NB4 (cell line): ENCODE measurements at regions not wholly inside any gene's neighbourhood (a gene's known extent, or its start where the extent isn't known, plus 50 kb on each side); places are given as distances from the start of the nearest gene placed in this dataset.

Experiments
- DNase-seq: peaks from one replicate; pipeline ENCODE4 v3.0.0; 2010; ENCODE audit warnings: low read depth
- H3K4me3 ChIP-seq: one replicate; pipeline ENCODE4 v1.5.1; 2011; ENCODE audit warnings: mild to moderate bottlenecking, low read depth, low read length, moderate library complexity
- CTCF ChIP-seq: IDR thresholded peaks from one replicate; pipeline ENCODE4 v1.5.1; 2012; ENCODE audit warnings: low read depth, low read length
- MAX ChIP-seq: IDR thresholded peaks from 2 replicates; pipeline ENCODE4 v1.6.1; 2011; ENCODE audit warnings: low read depth, low read length
- MYC ChIP-seq: IDR thresholded peaks from 2 replicates; pipeline ENCODE4 v1.6.1; 2011; ENCODE audit warnings: low read depth, low read length
- POLR2A ChIP-seq: IDR thresholded peaks from 2 replicates; pipeline ENCODE4 v1.6.1; 2011; ENCODE audit warnings: mild to moderate bottlenecking; ENCODE audit not compliant: insufficient read length; ENCODE audit errors: extremely low read depth

- H3K4me3 ChIP-seq = no peak overlapping the region
- peak; percentile 49 for DNase-seq
- TF ChIP-seq POLR2A (no peak), CTCF (peak; percentile 68), MAX (no peak)
Observed at GRCh38 chr14:94681300-94682060, 69.3 kb downstream of the SERPINA3 start.

GRCh38 chr14:94680862-94681288, 68.7 kb downstream of the SERPINA3 start:
- no peak overlapping the region for H3K4me3 ChIP-seq
- no peak for DNase-seq
- TF ChIP-seq CTCF (no peak), MYC (no peak)

GRCh38 chr14:94679937-94680861, 68.0 kb downstream of the SERPINA3 start:
- DNase-seq = no peak
- H3K4me3 ChIP-seq = no peak overlapping the region
- TF ChIP-seq CTCF (no peak), MAX (no peak), MYC (no peak), POLR2A (no peak)

GRCh38 chr14:94679106-94679810, 67.1 kb downstream of the SERPINA3 start:
- no peak for TF ChIP-seq MAX
- no peak for TF ChIP-seq MYC
- no peak for TF ChIP-seq CTCF
- no peak for TF ChIP-seq POLR2A
- no peak overlapping the region for H3K4me3 ChIP-seq
- no peak for DNase-seq

- no peak for TF ChIP-seq POLR2A
- TF ChIP-seq MYC = no peak
- no peak for TF ChIP-seq CTCF
- no peak for TF ChIP-seq MAX
- no peak for DNase-seq
- H3K4me3 ChIP-seq = no peak overlapping the region
Observed at GRCh38 chr14:94677747-94678146, 65.6 kb downstream of the SERPINA3 start.
